HG03571 (cell line): ENCODE measurements at regions not wholly inside any gene's neighbourhood (a gene's known extent, or its start where the extent isn't known, plus 50 kb on each side); places are given as distances from the start of the nearest gene placed in this dataset.

Source experiments
- ATAC-seq: cut with Tn5 transposase; IDR thresholded peaks from one replicate; pipeline ENCODE4 v1.9.1; 2021; ENCODE audit not compliant: unreplicated experiment

DNA sequence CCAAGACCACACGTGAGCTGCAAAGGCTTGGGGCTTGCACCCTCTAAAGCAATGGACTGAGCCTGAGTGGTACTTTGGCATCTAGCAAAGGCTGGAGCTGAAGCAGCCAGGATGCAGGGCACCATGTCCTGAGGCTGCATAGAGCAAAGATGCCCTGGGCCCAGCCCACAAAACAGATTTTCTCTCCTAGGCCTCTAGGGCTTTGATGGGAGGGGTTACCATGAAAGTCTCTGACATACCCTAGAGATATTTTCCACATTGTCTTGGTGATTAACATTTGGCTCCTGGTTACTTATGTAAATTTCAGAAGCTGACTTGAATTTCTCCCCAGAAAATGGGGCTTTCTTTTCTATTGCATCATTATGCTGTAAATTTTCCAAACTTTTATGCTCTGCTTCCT is 438.3 kb downstream of the SLC16A7 start:
- ATAC-seq = no peak

DNA sequence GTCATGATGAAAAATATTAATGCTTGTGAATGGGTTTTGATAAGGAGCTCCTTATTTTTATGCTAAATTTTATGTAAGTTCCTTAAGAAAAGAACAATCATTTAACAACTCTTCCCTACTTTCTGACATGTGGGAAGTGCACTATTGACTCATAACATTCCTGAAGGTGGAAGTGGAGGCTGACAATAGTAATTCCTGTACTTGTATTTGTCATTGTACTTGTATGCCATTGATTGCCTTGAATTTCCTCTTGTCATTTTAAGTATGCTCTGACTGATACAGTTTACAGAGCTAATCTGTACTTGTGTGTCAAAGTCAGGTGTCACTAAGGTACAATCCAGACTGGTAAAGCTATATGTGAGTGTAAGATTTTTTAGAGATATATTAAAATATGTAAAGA is 440.0 kb downstream of the SLC16A7 start:
- no peak for ATAC-seq

DNA sequence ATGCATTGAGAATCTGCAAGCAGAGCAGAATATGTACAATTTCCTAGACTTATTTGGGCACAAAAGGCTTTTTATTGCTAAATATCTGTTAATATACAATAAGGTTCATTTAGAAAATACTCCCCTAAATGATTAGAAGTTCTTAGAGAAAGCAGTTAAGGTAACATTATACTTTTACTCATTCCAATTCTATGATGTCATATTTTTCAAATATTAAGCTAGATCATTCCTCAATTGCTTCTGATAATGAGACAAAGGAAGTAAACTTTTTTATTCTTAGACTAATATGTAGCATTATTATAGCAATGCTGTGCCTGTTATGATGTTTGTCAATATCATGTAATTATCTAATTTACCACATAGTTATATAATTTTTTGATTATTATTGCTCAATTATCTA is 447.0 kb downstream of the SLC16A7 start:
- ATAC-seq = no peak

DNA sequence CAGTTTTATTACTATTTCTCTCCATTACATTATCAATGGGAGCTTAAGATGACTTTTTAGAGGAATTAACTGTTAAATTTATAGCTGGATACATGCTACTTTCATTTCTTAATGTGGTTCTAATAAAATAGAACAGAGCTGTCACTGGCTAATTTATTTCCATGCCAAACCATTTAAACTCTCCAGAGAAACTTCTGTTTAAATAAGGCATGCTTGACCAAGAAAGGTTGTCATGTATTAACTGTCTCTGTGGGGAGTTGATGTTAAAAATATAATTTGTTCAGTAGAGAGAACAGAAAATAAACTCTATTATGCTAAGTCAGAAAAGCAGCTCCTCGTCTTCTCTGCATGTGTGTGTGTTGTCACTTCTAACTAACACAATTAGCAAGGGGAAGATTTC is 447.4 kb downstream of the SLC16A7 start:
- no peak for ATAC-seq

DNA sequence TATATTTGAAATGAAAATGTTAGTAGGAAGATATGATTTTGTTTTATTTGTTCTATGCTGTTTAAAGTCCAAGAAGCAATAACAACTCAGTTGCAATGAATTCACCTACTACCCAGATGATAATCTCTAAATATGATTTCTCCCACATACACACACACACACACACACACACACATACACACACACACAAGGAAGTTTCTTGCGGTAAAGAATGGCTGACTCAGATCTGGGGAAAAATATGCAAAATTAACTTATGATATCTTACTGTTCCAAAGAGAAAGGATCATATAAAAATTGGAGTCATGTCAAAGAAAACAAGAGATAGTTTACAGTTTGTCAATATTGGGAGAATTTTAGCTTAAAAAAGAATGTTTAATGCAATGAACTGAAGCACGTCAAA is 456.7 kb downstream of the SLC16A7 start:
- no peak for ATAC-seq

DNA sequence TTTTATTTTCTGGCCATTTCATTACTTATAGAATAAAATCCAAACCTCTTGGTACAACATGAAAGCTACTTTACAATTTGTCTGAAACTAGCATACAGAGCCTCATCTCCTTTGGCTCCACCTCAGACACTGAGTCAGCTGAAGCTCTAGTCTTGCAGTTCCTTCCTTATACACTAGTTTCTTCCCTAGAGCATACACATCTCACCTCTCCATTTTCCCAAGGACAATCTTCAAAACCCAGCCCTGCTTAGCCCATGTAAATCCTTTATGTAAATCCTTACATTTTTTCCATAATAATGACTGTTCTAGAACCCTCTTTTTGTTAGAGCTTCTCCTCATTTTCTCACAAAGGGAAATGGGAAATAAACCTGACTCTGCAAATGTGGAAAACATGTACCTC is 463.4 kb downstream of the SLC16A7 start:
- no peak for ATAC-seq

DNA sequence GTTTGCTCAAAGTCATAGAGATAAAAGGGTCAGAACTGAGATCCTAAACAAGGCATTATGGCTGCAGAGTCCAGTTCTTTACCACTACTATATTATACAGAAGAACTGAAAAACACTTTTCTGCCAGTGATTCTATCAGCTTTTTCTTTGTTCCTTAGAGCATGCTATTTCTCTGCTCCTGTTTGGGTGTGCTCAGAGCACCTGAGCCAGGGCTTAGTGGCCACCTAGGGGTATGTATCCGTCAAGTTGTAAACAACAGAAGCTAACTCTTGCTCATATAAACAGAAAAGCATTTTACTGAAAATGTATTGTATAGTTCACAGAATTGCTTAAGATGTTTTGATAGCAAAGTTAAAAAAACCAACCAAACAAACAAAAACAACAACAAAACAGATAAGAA is 470.8 kb downstream of the SLC16A7 start:
- no peak for ATAC-seq

DNA sequence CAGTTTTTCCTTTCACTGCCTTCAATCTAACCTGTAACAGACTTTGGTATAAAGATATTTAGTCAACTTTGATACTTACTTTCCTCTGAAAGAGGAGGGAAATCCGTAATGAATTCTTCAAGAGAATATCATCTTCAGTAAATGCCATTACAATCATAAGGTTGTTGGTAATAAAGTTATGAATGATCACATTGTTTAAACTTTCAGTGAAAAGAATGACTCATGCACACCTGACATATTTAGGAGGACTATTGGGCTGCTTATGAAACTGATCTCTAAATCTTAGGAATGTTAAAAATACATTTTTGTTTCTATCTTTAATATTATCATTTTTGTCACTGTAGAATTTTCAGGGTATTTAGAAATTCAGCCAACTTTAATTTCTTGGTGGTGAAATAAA is 474.7 kb downstream of the SLC16A7 start:
- ATAC-seq = no peak

DNA sequence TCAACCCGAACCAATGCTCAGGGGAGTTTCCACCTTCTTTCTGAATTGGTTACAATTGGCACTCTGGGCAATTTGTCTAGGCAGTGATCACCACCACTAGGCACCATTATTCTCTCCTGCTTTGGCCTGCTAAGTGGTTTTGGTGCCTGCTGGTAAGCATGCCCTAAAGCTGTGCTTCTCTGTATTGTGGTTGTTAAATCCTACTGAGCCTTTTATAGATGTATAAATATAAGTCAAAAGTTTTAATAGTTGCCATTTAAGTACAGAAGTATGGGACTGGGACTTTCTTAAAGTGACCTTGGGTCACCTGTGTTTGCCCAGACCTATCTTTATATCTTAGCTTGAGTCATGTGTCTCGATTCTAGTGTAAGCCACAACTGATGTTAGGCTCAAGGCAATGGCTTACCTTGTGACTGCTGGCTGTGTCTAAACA is 475.9 kb downstream of the SLC16A7 start:
- no peak for ATAC-seq

DNA sequence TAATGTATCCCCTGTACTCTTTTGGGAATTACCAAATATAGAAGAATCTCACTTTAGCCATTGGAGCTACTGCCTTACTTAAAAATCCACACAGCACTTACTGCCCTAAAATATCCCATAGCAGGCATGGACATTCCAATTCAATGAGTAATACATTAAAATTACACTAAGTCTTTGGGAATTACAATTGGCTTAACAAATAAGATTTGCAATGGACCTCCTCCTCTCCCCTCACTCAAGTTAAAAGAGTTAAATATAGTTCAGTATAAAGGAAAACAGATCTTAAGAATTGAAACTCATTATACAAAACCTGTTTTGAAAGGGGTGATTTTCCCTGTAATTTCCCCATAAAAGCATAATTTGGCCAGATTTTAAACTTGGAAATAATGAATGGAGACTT is 477.1 kb downstream of the SLC16A7 start:
- ATAC-seq = no peak

DNA sequence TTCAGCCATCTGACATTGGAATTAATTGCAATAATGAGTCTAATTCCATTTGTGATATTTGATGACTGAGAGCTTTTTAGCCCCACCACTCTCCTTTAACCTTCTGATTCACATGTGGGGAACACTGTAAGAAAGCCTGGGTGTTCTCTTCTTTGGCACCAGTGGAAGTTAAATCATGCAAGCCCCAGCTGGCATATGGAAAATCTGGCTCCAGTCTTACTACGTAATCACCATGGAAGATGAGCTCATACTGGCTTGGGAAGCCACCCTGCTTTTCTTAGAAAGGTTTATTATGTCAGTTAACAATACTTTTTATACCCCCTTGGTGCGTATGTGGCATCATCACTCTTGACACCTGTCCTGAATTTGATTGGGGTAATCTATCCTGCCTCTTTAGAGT is 479.3 kb downstream of the SLC16A7 start:
- no peak for ATAC-seq

DNA sequence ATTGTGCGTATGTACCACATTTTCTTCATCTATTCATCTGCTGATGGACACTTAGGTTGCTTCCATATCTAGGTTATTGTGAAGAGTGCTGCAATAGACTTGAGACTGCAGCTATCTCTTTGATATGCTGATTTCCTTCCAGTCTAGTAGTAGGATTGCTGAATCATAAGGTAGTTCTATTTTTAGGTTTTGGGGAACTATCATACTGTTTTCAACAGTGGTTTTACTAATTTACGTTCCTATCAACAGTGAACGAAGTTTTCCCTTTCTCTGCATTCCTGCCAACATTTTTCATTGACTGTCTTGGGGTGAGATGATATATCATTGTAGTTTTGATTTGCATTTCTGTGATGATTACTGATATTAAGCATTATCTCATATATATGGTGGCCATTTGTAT is 482.2 kb downstream of the SLC16A7 start:
- ATAC-seq = no peak

DNA sequence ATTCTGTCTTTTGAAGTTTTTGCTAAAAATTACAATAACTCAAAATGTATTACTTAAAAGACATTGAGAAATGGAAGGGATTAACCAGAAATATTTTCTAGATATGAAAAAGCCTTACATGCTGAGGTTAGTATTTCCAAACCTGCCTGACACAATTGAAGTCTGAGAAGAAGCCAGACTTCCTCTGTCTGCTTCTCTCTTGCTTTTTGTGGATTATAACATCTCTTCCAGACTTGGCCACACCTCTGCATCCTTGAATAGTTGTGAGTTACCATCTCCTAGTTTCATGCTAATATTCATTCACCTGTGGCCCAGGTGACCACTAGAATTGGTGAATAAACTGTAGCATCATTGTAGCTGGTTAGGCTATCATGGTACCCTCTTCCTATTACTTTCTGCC is 497.6 kb downstream of the SLC16A7 start:
- no peak for ATAC-seq

DNA sequence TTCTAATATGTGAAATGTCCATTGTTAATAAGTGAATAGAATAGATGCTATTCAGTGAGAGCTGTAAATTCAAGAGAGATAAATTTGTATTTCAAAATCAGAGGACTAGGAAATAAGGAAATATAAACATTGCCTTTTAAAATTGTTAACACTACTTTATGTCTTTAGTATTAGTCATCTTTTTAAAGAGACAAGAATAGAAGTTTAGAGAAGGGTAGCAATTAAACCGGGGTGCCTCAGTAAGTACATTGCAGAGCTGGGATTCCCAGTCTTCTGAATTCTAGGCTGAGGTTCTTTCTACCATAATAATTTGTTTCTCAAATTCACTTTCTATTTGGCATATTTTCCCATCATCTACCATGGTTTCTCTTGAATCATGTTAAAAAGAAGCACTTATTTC is 498.6 kb downstream of the SLC16A7 start:
- no peak for ATAC-seq

DNA sequence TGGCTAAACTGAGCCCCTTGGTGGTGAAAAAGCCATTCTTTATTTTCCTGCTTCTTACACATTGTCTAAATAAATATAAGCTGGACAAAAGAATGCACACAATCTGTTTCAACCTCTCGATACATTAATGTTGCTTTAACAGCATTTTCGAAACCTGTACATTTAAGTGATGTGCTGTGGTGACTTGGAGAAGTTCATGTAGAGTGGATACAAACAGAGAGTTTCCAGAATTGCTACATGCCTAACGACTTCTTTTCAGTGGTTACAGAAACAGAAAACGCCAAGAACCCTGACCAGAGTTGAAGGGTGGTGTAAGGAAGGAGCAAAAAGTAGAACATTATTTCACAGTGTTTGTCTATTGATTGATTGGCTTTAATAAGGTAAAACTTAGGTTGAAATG is 500.9 kb downstream of the SLC16A7 start:
- ATAC-seq = no peak

DNA sequence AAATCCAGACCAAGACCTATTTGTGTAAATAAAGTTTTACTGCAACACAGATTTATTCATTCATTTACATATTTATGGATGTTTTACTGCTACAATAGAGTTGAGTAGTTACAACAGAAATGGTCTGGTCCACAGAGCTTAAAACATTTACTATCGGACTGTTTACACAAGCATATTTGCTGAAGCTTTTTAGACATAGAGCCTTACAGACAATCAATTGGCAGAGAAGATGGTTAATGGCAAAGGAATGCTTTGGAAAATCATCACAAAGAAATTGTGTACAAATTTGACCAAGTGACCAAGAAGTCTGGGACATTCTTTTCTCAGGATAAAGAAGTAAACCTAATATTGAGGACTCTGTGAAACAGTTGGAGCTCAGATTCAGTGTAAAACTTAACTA is 504.3 kb downstream of the SLC16A7 start:
- no peak for ATAC-seq

DNA sequence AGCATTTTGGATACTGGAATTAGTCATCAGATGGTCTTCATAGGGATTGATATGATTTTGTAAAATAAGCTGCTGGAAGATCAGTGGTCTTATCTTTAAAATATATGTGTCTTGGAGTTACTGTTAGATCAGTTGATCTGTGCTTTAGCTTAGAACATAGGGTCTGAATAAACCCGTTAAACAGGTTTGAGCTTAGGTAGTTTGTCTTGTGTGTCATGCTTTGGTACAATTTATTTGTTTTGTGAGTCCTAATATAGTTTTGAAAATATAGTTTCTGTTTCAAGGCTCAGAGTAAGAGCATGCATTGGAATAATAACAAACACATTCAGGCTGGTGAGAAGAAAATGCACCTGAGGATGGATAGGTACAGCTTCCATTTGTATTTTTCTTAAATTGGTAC is 505.0 kb downstream of the SLC16A7 start:
- no peak for ATAC-seq

DNA sequence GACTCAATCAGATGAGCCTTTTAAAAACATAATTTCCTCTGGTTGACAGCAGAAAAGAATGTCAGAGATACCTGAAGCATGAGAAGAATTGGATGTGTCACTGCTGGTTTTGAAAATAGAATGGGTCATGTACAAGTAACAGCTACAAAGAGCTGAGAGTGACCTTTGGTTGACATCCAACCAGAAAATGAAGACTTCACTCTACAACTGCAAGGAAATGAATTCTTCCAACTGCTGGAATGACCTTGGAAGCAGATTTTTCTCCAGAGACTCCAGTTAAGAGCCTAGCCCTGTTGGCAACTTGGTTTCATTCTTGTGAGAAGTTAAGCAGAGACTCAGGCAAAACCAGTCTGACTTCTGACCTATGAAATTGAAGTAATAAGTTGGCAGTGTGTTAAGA is 505.9 kb downstream of the SLC16A7 start:
- ATAC-seq = no peak

DNA sequence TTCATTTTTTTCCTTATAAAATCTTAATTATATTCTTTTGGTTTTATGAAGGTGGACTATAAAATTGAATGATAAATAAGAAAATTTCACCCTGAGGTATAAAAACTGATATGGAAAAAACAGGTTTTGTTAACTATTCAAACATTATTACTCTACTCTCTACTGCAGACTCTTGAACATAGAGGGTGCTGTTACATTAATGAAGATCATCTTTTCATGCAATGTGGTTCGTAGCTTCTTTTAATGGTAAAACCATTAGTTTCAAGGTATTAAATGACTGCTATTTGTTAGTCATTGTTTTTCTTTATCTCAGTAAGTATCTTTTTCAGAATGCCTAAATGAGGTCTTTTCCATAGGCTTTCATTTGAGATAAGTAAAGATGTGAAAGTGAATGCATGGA is 510.4 kb downstream of the SLC16A7 start:
- no peak for ATAC-seq

DNA sequence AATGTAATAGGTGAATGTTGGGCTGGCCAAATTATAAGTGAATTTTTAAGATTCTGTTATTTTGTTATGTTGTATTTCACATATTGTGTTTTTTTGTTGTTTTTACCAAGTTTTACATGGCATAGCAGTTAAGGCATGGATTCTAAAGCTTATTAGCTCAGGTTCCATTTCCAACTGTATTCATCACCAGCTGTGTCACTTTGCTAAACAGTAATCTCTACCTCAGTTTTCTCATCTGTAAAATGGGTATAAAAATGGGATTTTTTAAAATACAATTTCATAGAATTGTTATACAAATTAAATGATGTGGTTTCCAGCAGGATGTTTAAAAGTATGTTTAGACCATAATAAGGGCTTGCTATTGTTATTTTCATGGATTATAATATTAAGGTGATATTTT is 512.2 kb downstream of the SLC16A7 start:
- no peak for ATAC-seq

DNA sequence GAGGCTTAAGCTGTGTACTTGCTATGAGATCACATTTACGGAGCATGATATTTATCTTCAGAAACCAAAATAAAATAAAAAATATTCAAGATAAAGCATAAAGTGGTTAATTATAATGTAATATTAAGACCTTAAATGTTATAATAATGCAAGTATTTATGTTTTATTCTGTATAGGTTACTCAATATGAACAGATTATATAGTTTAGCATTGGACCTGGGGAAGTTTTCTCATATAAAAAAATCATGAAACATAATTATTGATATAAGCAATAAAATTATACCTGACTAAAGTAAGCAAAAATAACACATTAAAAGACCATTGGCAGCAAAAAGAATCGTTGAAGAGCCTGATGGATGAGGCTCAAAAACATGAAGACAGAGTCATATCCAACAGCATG is 516.2 kb downstream of the SLC16A7 start:
- ATAC-seq = no peak

DNA sequence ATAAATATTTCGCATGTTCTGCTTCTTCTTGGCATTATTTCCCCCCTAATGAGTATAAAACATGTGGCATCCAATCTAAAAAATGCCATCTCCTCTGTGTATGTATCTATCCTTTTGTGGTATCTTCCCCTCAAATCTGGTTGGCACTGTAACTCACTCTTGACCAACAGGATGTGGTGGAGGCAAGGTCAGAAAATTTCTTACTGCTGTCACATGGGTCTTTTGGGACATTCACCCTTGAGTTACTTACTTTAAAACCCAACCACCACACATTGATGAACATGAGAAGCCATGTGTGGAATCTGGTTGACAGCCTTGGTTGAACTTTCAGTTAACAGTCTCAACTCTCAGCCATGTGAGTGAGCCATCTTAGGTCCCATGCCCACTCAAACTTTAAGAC is 516.9 kb downstream of the SLC16A7 start:
- ATAC-seq = no peak

DNA sequence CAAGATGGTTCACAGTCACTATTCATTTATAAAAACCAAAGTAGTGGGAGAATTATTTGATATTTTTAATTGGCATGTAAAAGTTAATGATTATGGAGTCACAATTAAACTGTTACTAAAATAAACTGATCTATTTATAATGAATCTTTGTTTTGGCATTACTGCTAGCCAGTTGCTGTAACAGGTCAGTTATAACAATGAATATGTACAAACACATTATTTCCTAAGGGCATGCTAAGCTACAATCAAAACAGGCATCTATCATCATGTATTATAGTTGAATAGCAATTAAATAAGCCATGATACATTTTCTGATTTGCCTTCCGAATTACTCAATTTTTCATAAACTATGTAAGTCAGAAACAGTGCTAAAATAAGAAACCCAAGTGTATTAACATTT is 518.3 kb downstream of the SLC16A7 start:
- no peak for ATAC-seq

DNA sequence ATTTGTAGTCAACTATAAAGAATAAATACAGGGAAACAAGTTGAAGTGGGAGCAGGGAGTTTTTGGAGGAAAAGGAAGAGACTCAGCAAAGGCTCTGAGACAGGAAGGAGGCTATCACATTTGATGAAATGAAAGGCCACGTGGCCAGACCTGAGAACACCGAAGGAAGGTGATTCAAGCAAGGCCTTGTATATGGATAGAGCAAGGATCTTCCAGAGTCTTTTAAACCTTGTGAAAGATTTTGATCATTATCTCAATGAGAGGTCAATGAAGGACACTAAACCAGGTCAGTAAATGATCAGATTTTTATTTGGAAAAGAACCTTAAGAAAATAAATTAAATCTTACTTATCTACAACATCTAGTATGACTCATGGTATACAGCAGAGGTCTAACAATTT is 523.5 kb downstream of the SLC16A7 start:
- no peak for ATAC-seq
